Keratinocyte (primary cell): ENCODE measurements at regions not wholly inside any gene's neighbourhood (a gene's known extent, or its start where the extent isn't known, plus 50 kb on each side); places are given as distances from the start of the nearest gene placed in this dataset.

Source experiments
- DNase-seq: peaks from one replicate; pipeline ENCODE4 v3.0.0-alpha.2; 2011; ENCODE audit warnings: low read depth, missing footprints, low spot score
- FAIRE-seq: peaks from 2 replicates; lab custom pipeline; 2011; peaks lifted over from hg19 to GRCh38; lab: Jason Lieb, UNC
- H2AFZ ChIP-seq: 2 replicates; pipeline ENCODE4 v1.6.0; 2012; ENCODE audit warnings: low read length, control low read depth, inconsistent platforms; ENCODE audit not compliant: control insufficient read depth
- H3K27ac ChIP-seq: 2 replicates; pipeline ENCODE4 v1.5.1; 2011; ENCODE audit warnings: low read length; ENCODE audit not compliant: control insufficient read depth, insufficient read depth
- H3K27me3 ChIP-seq: 3 replicates; pipeline ENCODE4 v1.6.0; 2011; ENCODE audit warnings: low read length; ENCODE audit not compliant: control insufficient read depth, insufficient read depth; ENCODE audit errors: extremely low read depth
- H3K36me3 ChIP-seq, 2 experiments: 2 replicates in 1 of 2; 3 replicates in 1 of 2; pipeline ENCODE4 v1.5.1; 2011; ENCODE audit warnings: low read length in 2 of 2, mild to moderate bottlenecking in 1 of 2; ENCODE audit not compliant: control insufficient read depth in 2 of 2, insufficient read depth in 2 of 2; ENCODE audit errors: extremely low read depth in 1 of 2
- H3K4me1 ChIP-seq: 3 replicates; pipeline ENCODE4 v1.5.1; 2011; ENCODE audit warnings: low read length; ENCODE audit not compliant: control insufficient read depth, insufficient read depth; ENCODE audit errors: extremely low read depth
- H3K4me2 ChIP-seq: 3 replicates; pipeline ENCODE4 v1.6.0; 2011; ENCODE audit warnings: low read depth, low read length; ENCODE audit not compliant: control insufficient read depth, insufficient read depth; ENCODE audit errors: extremely low read depth
- H3K4me3 ChIP-seq, 3 experiments: fragments of 200-600 bp in 1 of 3; sonication (generic) in 1 of 3; 2 replicates in 2 of 3; 3 replicates in 1 of 3; pipeline ENCODE4 v1.5.1; 2011 to 2016; ENCODE audit warnings: low read length in 3 of 3, mild to moderate bottlenecking in 3 of 3, control low read depth in 2 of 3, inconsistent platforms in 1 of 3, low read depth in 1 of 3, mixed read lengths in 1 of 3, mixed run types in 1 of 3, moderate library complexity in 1 of 3; ENCODE audit not compliant: control insufficient read depth in 2 of 3, insufficient read depth in 2 of 3; ENCODE audit errors: extremely low read depth in 1 of 3
- H3K79me2 ChIP-seq: 2 replicates; pipeline ENCODE4 v1.6.0; 2012; ENCODE audit warnings: low read length; ENCODE audit not compliant: control insufficient read depth, insufficient read depth
- H3K9ac ChIP-seq: 3 replicates; pipeline ENCODE4 v1.6.0; 2011; ENCODE audit warnings: low read length; ENCODE audit not compliant: control insufficient read depth, insufficient read depth; ENCODE audit errors: extremely low read depth
- H3K9me1 ChIP-seq: 3 replicates; pipeline ENCODE4 v1.6.0; 2011; ENCODE audit warnings: low read length; ENCODE audit not compliant: control insufficient read depth, insufficient read depth; ENCODE audit errors: extremely low read depth
- H3K9me3 ChIP-seq: 2 replicates; pipeline ENCODE4 v1.5.1; 2012; ENCODE audit warnings: low read depth, low read length; ENCODE audit not compliant: control insufficient read depth
- H4K20me1 ChIP-seq: 3 replicates; pipeline ENCODE4 v1.6.0; 2011; ENCODE audit warnings: low read length; ENCODE audit not compliant: control insufficient read depth, insufficient read depth; ENCODE audit errors: extremely low read depth
- CTCF ChIP-seq, 3 experiments: IDR thresholded peaks in 1 of 3; conservative IDR thresholded peaks in 1 of 3; optimal IDR thresholded peaks in 1 of 3; 2 replicates in 2 of 3; 3 replicates in 1 of 3; pipeline versions ENCODE3 to v1.5.1; 2011; ENCODE audit warnings: low read length in 3 of 3, mild to moderate bottlenecking in 3 of 3, moderate library complexity in 2 of 3, control low read depth in 1 of 3, inconsistent platforms in 1 of 3; ENCODE audit not compliant: insufficient read depth in 2 of 3; ENCODE audit errors: extremely low read depth in 1 of 3
- EZH2 ChIP-seq: IDR thresholded peaks from one replicate; pipeline ENCODE4 v1.6.1; 2012; ENCODE audit warnings: inconsistent platforms, mild to moderate bottlenecking, low read length, moderate library complexity
- dilution Hi-C: fragments of 300-500 bp; cut with MboI; formaldehyde crosslinking; loops from one replicate; pipeline ENCODE4 v1.7.0; 2020; ENCODE audit warnings: low sequenced_read_pairs; ENCODE audit not compliant: extremely low pct_ligation_motif_present

- dilution Hi-C loops = no loop called here
- H3K4me2 ChIP-seq = peak overlapping the region; percentile 71
- no peaks in the 10 kb centered on the region for H3K36me3 ChIP-seq
- no peaks in the 10 kb centered on the region for H3K79me2 ChIP-seq
- peak overlapping the region; percentile 39 for H3K9ac ChIP-seq
- no peak for TF ChIP-seq EZH2
- TF ChIP-seq CTCF (optimal IDR thresholded peaks at IDR 0.05 in 1 of 3, IDR thresholded peaks at IDR 0.05 in 1 of 3, conservative IDR thresholded peaks at IDR 0.05 in 1 of 3; ENCODE audit: extremely low read depth in 1 of 3, insufficient read depth in 2 of 3, low read length in 3 of 3) = no peak
- peaks cover 35% of the 10 kb centered on the region for H3K4me1 ChIP-seq
- peak overlapping the region; percentile 97 for H3K27ac ChIP-seq
- H3K4me3 ChIP-seq = no peak overlapping the region
- no peak overlapping the region for H2AFZ ChIP-seq
- no peak for FAIRE-seq
- H3K9me3 ChIP-seq = peaks cover 6% of the 10 kb centered on the region
- H4K20me1 ChIP-seq = no peaks in the 10 kb centered on the region
- DNase-seq = no peak
- no peaks in the 10 kb centered on the region for H3K9me1 ChIP-seq
- no peaks in the 10 kb centered on the region for H3K27me3 ChIP-seq
Observed at GRCh38 chr2:172198361-172198760, 95.7 kb upstream of the DLX2 start.

GRCh38 chr2:172198908-172199307, 96.2 kb upstream of the DLX2 start:
- H3K9me3 ChIP-seq = peaks cover 6% of the 10 kb centered on the region
- no peaks in the 10 kb centered on the region for H3K79me2 ChIP-seq
- no peak overlapping the region for H3K4me3 ChIP-seq
- no peak overlapping the region for H3K4me2 ChIP-seq
- FAIRE-seq (peak; percentile 23), DNase-seq (no peak)
- dilution Hi-C loops = no loop called here
- no peak for TF ChIP-seq EZH2
- no peak for TF ChIP-seq CTCF (optimal IDR thresholded peaks at IDR 0.05 in 1 of 3, IDR thresholded peaks at IDR 0.05 in 1 of 3, conservative IDR thresholded peaks at IDR 0.05 in 1 of 3; ENCODE audit: extremely low read depth in 1 of 3, insufficient read depth in 2 of 3, low read length in 3 of 3)
- H3K9me1 ChIP-seq = no peaks in the 10 kb centered on the region
- H3K9ac ChIP-seq = peak overlapping the region; percentile 39
- no peaks in the 10 kb centered on the region for H3K36me3 ChIP-seq
- H3K27me3 ChIP-seq = no peaks in the 10 kb centered on the region
- peak overlapping the region; percentile 59 for H2AFZ ChIP-seq
- H4K20me1 ChIP-seq = no peaks in the 10 kb centered on the region
- H3K4me1 ChIP-seq = peaks cover 35% of the 10 kb centered on the region
- H3K27ac ChIP-seq = peak overlapping the region; percentile 97
